ENCODE measurements at regions not wholly inside any gene's neighbourhood (a gene's known extent, or its start where the extent isn't known, plus 50 kb on each side); places are given as distances from the start of the nearest gene placed in this dataset.
"Not testable (repeated sequence)": the region's sequence is repeated elsewhere in the genome, so short reads cannot be mapped to it uniquely, and the experiment has no call there.

DNA sequence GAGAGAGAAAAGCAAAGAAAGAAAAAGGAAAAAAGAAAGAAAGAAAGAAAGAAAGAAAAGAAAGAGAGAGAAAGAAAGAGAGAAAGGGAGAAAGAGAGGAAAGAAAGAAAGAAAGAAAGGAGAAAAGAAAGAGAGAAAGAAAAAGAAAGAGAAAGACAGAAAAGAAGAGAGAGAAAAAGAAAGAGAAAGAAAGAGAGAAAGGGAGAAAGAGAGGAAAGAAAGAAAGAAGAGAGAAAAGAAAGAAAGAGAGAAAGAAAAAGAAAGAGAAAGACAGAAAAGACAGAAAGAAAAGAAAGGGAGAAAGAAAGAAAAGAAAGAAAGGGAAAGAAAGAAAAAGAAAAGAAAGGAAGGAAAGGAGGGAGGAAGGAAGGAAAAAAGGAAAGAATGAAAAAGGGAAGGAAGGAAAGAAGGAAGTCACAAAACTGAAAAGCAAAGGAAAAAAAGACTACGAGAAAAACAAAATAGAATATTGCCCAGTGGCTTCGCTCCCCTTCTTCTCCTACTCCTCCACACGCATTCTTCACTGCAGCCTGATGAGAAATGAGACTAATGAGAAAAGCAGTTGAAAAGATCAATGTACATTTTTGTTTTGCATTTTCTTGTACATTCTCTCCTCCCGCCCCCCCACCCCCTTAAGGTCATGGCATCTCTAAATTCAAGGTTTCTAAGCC is 170.0 kb downstream of the SOD2 start:
- no peak for DNase-seq

DNA sequence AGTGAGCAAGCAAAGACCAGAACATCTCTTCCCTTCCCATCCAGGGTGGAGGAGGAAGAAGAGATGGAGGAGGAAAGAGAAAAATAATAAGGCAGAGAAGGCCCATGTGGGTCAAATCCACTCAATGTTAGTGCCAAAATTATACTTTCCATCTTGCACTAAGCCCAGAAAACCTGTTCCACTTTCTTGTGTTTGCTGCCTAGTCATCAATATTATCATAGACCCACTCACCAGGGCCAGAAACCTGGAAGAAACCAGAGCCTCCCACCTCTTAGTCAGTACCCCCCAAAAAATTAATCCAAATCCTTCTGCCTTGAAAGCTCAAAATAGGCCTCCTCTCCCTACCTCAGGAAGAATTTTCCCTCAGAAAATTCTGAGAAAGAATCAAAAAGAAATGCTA is 171.1 kb downstream of the SOD2 start:
- no peak for DNase-seq

DNA sequence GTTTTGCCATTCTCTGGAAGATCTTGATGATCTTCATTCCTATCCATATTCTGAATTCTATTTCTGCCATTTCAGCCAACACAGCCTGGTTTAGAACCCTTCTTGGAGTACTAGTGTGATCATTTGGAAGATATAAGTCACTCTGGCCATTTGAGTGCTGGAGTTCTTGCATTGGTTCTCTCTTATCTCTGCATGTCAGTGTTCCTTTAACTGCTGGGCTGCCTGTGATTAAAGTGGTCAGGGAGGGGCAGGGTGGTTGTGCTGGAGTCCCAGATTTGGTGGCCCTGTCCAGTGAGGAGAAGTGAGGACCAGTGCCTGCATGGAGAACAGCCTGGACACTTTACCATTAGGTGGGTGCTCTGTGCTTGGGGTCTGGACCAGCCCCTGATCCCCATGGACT is 173.0 kb downstream of the SOD2 start:
- DNase-seq: no peak

DNA sequence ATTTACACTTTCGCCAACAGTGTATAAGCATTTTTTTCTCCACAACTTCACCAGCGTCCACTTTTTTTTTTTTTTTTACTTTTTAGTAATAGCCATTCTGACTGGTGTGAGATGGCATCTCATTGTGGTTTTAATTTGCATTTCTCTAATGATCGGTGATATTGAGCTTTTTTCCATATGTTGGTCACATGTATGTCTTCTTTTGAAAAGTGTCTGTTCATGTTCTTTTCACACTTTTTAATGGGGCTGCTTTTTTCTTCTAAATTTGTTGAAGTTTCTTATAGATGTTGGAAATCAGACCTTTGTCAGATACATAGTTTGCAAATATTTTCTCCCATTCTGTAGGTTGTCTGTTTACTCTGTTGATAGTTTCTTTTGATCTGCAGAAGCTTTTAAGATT is 177.2 kb downstream of the SOD2 start:
- not testable (repeated sequence) for DNase-seq

DNA sequence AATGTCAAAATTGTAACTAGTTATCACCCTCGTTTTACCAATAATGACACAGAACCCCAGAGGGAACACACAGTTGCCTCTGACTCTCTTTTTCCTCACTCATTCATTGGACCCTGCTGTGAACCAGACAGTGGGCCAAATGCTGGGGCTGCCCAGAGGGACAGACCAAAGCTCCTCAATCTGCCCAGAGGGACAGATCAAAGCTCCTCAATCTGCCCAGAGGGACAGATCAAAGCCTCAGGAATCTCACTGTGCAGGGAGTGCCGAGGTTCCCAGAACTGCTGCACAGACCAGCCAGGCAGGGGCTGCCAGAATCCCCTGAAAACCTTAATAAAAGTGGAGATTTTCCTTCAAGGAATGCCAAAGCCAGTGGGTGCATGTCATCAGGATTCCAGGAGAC is 179.1 kb downstream of the SOD2 start:
- DNase-seq: no peak

DNA sequence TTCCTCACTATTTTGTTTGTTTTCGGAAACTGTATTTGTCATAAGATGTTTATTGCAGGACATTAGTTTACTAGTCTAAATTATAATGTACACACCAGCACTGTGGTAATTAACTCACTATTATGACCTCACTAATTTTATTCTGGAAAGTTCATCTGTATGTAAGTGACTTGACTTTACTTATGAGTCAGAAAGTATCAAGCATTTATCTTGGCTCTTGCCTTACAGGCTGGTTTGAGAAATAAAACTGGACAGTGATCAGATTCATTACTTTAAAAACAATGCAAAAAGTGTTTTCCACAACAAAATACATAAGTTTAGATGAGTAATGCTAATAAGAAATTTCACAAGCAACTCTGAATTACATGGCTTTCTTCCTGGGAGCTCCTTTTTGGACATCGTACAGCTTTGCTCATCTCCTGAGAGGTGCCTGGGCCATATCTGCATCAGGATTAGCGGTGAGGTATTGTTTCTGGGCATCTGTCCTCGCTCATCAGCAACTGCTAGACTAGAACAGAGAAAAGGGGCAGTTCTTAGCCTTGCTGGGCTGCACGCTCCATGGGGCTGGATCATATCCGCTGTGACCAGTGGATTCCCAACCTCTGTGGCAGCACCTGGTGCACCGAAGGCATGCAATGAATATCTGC is 179.8 kb downstream of the SOD2 start:
- no peak for DNase-seq

DNA sequence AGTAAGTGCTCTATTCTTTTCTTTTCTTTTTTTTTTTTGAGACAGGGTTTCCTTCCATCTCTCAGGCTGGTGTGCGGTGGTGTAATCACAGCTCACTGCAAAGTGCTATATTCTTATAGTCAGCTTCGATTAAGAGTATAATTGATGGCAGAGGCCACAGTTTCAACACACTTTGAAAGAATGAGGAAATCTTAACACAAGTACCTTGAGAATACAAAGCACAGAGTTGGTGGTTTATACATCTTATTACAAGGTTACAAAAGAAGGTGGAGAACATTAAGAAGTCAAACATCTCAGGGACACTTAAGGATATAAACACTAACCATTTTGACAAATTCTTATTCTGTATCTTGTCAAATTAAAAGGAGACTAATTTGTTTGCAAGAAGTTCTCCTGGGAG is 180.5 kb downstream of the SOD2 start:
- DNase-seq: no peak

DNA sequence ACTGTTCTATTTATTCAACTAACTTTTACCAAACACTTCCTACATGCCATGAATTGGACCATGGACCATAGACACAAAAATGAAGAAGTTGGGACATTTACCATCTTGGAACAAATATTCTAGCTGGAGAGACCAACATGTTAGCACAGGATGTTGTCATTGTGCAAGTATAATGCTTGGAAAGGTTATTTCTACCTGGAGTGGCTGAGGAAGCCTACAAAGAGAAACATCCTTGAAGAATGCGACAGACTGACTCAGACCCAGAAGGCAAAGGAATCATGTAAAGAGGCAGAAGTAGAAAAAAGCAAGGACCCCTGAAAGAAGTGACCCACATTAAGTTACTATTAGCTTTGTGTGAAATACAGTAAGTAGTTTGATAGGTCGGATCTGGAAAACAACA is 180.9 kb downstream of the SOD2 start:
- DNase-seq: no peak

DNA sequence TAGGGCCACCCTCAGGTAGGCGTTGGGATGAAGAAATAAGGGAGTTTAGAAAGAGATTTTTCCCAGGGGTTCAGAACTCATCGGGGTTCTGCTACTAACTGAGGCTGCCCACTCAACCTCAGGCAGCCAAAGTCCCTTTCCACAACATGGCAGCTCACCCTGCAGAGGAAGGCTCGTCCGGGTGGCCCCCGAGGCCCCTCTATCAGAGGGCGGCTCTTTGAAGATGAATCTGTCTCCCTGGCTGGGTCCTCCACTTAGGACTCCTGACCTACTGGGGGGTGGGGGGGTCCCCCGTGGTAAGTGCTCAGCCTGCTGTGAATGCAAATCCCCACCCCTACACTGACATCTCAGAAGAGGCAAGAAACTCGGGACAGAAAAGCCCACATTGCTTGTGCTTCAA is 182.9 kb downstream of the SOD2 start:
- no peak for DNase-seq

DNA sequence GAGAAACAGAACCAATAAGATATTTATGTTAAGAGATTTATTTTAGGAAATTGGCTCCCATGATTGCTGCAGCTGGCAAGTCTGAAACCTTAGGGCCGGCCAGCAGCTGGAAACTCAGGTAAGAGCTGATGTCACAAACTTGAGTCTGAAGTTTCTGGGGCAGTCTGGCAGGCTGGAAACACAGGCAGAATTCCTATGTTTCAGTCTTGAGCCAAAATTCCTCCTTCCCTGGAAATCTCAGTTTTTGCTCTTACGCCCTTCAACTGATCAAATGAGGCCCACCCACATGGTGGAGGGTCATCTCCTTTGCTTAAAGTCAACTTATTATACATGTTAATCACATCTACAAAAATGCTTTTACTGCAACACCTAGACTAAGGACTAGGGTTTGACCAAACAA is 184.1 kb downstream of the SOD2 start:
- DNase-seq: no peak

DNA sequence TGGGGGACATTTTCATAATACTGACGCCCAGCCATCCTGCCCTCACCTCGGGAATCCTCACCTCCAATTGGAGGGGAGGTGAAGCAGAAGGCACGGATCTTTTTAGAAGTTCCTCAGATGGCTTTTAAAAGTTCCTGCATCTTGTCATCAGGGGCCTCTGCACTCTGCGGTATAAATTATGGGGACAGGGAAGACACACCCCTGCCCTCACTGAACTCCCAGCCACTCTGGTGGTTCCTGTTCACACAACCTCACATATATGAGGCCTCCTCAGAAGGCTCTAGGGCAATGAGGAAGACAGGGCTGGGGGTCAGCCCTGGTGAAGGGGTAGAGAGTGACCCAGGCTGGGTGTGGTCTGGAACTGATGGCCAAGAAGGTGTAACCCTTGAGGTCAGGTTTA is 187.0 kb downstream of the SOD2 start:
- DNase-seq: no peak

DNA sequence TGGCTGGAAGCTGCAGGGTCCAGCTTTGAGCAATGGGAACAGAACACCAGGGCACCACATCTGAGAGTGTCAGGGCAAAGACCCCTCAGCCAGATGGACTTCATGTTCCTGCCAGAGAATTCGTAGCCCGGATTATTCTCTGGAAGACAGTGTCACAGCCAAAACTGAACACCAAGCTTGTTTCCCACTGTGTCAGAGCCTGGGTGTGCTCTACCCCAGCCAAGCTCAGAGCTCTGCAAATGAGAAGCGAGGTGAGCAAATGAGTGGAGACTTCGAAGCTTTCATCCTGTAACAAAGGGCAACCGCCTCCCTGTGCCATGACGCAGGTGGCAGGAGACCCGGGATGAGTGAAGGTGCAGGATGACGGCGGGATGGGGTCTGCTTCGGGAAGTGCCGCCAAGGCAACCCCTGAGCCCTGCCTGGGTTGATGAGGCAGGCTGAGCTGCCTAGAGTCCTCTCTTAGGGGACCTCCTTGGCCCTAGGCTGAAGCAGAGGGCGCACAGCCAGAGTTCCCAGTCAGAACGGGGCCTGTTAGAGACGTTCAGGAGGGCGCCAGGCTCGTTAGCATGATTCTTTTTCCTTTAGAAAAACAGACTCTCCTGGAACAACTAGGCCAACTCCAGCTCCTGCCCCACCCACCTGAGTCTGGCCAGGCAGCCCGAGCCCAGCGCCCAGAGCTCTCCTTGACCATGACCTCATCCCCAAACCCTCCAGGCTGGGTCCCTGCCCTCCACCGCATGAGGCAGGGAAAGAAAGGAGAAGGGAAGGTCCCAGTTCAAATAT is 187.7 kb downstream of the SOD2 start:
- DNase-seq: no peak

DNA sequence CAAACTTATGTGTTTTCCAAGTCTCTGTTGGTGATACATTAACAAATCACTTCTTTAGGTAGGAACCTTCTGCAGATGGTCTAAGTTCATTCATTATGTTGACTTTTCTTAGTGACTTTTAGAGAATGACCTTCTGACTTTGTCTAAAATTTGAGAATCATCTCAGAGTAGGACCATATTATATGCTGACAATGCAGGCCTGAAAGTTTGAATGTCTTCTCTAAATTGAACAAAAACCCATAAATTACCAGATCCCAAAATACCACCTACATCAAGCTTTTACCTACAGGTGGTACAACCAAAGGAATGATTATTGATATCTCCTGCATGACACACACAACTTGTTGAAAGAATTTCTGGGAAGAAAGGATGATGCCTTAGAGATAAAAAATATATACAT is 191.5 kb downstream of the SOD2 start:
- no peak for DNase-seq

DNA sequence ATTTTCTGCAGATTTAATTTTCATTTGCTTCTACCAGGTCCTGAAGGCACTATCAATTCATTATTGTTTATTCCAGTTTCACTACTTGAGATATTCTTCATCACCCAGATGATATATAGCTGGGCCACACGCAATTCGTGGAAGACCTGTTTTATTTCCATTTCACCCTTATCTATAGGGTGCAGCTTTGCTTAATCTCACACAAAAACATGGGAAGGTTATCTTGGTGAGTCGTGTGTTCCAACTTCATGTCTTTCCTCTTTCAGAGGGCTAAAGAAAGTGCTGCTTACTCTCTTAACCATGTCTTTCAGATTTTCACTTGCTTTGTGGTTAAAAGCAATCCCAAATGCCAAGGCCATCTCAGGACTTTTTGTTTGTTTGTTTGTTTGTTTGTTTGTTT is 194.0 kb downstream of the SOD2 start:
- no peak for DNase-seq

DNA sequence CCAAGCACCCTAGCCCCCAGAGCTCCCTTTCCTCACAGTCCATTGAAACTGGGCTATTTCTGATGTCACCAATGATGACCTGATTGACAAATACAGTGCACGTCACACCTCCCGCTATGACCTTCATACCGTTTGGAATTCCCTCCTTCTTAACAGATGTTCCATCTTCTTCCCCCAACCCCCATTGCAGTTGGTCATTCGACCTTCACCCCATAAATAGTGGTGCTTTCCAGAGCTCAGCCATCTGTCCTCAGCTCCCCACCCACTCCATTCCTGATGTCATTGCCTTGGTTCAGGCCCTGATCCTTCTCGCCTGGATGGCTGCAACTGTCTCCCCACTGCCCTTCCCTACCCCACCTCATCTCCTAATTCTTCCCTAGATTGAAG is 198.5 kb downstream of the SOD2 start:
- DNase-seq: no peak

DNA sequence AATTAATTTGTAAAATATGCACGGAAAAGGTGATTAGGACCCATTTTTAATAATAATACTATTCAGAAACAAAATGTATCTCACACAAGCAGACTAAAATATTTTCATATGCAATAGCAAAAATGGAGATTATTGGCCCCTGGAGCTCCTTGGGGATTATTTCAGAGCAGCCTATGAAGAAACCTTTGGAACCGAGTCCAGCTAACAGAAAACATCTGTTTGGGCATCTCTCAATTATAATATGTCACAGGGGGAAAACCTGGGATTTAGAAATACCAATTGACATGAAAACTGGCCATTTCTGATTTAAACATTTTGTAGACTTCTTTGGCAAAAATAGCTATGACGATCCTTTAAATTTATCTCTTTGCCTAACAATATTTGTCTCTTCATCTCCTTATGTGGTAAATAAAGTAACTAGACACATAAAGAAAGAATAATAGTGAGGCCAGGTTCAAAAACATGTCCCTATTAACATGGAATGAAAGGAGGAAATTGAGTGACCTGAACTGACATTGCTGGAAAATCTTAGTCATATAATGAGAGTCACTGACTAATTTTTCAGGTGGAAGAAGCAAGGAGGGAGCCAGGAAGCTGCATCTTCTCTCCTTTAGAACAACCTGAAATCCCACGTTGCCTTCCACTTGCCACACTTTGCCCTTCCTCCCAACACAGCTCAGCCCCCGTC is 199.0 kb downstream of the SOD2 start:
- no peak for DNase-seq

DNA sequence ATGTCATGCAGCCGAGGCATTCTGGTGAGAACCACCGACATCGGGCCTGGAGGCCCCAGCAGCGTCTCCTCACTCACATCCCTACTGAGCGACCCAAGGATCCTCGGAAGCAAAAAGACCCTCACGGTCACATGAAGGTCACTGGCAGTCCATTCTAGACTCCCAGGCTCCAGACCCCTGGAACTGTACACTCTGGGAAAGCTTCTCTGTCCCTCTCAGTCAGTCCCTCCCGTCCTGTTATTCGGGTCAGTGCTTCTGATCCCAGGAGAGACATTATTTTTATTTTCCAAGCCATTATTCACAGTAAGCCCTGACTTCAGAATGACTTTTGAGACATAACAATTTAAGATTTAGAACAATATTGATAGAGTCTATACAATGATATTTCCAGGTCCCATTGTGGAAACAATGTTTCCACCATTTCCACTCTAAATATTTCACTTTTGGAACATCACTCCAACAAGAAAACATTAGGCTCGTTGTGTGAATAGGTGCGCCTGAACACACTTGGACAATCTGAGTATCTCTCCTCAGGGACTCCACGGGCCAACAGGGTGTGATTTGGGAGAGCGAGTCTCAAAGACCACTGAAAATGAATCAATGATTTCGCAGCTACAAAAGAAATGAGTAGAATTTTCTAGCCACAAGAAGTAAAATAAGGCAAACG is 199.7 kb downstream of the SOD2 start:
- no peak for DNase-seq

DNA sequence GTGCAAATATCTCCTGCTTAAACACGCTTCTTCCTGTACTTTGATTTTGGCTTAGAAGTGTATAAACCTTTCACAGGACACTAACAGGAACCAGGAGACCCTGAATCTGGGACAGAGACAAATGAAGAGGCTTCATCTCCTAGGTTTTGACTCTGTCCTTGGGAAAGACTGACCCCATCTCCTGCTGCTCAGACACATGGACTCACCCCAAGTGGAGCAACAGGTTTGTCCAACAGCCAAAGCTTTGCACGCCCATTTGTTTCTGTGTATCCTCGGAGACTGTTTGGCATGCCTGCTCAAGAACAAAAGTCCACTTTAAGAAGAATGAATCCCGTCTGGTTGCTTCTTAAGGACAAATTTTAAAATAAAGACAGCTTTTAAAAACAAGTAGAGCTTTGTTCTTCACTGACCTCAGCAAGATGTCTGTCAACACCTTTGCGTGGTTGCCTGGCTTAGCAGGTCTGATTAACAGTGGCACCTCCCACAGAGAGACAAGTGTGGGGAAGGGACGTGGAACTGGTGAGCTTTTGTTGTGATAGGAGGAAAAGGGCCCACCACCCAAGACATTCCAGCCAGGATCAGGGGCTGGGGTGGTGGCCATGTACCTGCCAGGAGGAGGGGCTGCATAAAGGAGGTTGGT is 202.6 kb downstream of the SOD2 start:
- DNase-seq: no peak

DNA sequence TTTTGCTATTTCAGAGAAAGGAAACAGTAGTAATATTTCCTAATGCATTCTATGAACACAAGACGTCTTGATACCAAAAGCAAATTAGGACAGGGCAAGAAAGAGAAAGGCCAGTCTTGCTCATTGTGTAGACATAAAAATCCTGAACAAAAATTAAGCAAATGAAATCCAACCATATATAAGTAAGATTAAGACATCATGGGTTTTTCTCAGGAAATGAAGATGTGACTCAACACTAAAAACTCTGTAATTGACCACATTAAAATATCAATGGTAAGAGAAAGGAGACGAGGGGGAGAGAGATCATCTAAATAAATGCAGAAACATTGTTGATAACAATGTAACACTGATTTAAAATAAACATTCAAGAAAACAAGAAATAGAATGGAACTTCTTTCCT is 205.4 kb downstream of the SOD2 start:
- no peak for DNase-seq

DNA sequence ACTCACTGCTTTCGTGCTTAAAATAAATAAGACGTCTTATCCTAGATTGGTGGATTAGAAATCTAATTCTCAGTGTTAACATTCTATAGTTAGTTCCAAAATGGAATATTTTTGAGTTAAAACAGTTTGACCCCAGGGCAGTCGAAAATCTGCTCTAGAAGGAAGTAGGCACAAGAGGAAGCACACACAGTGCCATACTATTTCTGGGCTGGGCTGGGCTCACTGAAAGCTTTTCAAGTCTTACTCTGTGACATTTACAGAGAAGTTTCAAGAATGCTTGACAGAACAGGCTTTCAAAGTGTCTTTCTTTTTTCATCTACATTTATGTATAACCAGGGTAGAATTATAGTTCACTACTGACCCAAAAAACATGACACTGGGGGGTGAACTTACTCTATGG is 209.8 kb downstream of the SOD2 start:
- DNase-seq: no peak

DNA sequence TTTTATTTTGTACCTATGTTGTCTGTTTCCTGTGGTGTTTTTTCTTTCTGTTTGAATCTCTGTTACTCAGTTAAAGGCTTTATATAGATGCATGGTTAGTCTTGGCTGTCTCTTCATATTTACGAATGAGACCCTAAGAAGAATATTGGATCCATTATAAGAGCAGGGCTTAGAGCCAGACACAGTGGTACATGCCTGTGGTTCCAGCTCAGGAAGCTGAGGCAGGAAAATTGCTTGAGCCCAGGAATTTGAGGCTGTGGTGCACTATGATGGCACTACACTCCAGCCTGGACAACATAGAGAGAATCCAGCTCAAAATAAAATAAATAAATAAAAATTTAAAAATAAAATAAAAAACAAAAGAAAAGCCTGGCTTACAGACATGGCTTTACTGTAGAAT is 211.1 kb downstream of the SOD2 start:
- DNase-seq: no peak

DNA sequence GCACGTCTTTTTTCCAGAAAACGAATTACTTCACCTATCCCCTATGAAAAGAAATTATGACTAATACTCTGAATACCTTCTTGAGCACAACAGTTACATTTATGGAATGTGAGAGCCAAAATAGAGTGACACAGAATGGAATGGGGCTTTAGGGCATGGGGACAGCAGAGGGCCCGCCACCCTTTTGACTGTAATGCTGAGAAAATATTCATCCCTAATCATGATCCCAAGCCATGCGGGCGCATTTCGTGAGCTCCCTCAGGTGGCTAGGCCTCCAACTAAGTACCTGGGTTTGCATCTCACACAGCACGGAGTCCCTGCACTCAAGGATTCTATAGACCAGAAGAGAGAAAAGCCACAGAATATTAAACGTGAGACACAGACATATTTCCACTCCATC is 212.6 kb downstream of the SOD2 start:
- no peak for DNase-seq

DNA sequence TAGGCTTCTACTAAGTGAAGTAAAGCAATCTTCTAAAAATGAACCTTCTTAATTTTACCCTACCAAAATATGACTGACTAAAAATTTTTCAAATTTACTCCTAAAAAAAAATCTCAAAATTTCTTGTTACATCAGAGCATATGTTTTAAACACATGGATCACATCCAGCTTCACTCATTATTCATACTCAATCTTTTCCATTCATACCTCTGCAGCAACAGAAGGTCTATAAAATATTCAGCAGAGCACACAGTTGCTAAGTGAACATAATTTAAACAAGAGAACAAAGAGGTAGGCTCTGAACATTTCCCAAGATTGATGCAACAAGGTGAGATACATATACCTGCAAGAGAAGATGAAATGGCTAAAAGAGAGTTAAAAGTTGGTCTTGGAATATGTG is 213.9 kb downstream of the SOD2 start:
- DNase-seq: no peak

Data from NCI-H2171 treated with DMSO at 0.1 percent for 48 hours (cell line).